HG03045 (cell line): ENCODE measurements at regions not wholly inside any gene's neighbourhood (a gene's known extent, or its start where the extent isn't known, plus 50 kb on each side); places are given as distances from the start of the nearest gene placed in this dataset.
"Not testable (repeated sequence)": the region's sequence is repeated elsewhere in the genome, so short reads cannot be mapped to it uniquely, and the experiment has no call there.

Experiments used
- ATAC-seq: cut with Tn5 transposase; IDR thresholded peaks from one replicate; pipeline ENCODE4 v1.9.1; 2021; ENCODE audit warnings: mild to moderate bottlenecking, moderate library complexity; ENCODE audit not compliant: unreplicated experiment

- ATAC-seq = no peak
Observed at GRCh38 chr5:83889971-83890745, 169.5 kb upstream of the HAPLN1 start.

- no peak for ATAC-seq
Observed at GRCh38 chr5:83877911-83878706, 157.5 kb upstream of the HAPLN1 start.

DNA sequence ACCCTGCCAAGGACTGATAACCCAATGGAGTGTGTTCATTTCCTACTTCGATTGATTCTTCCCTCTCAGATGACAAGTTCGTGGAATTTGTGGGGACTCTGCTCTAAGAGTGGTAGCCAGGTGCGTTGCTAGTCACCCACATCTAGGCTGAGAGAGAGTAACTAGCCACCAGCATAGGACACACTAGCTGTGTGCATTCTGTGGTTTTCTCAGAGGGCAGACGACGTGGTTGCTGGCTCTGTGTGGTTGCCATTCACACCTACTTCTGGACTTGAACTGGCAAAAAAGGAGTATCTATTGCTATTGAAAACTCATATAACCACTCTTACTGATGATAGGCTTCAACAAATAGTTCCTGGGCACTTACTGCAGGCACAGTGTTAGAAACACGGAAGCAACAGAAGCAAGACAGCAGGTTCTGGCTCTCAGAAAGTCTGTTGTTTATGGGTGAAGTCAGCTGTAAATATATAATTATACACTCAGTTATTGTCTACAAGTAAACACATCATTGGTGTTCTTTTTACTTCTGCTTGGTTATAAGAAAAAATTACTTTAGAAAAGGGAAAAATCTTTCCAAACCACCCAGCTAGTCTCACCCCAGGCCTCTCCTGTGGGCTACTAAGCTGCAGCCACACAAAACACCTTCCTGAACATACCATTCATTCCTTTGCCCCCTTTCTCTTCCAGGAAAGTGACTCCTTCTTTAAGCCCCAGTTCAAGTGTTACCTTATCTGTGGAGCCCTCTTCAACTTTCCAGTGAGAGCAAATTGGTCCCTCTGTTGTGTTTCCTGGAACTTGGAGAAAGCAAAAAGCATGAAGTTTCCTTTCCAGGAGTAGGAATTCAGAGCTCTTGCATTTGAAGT lies 151.1 kb upstream of the HAPLN1 start:
- no peak for ATAC-seq

DNA sequence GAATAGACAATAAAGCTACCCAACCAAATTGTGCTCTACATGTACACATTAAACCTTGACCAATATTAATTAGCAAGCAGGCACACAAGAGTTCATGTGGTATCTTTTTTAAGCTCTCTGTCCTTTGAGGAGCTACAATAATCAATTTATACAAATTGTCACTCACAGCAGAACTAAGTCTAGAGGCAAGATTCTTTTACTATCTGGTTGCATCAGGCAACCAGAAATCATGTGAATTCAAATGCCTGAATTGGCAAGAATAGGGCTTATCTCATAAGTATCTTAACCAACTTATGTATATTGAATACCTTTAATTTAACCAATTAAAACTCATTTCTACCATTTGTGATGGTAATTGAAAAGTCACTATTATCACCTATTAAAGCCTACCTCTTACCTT lies 145.5 kb upstream of the HAPLN1 start:
- no peak for ATAC-seq

- no peak for ATAC-seq
Observed at GRCh38 chr5:83865579-83865978, 144.9 kb upstream of the HAPLN1 start.

- ATAC-seq = no peak
Observed at GRCh38 chr5:83864652-83865051, 144.0 kb upstream of the HAPLN1 start.

GRCh38 chr5:83857341-83857740 lies 136.7 kb upstream of the HAPLN1 start:
- no peak for ATAC-seq

DNA sequence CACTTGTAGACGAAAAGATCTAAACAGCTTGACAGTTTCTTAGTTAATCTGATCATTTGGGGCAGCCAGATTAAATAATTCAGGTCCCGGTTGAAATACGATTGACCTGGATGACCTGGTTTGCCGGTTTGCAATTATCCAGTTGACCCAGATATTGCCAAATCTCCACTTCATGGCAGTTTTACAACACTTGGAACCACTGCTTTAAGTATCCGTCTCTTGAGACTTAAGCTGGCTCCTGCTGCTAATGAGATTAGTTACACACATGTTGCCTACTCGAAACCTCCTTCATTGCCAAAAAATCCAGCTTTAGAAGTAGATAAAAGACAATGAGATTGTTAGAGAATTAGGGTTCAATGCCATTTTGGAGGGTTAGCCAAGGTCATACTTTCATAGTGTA lies 136.2 kb upstream of the HAPLN1 start:
- ATAC-seq = no peak

DNA sequence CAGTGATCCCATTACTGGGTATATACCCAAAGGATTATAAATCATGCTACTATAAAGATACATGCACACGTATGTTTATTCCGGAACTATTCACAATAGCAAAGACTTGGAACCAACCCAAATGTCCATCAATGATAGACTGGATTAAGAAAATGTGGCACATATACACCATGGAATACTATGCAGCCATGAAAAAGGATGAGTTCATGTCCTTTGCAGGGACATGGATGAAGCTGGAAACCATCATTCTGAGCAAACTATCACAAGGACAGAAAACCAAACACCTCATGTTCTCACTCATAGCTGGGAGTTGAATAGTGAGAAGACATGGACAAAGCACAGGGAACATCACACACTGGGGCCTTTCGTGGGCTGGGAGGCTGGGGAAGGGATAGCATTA lies 129.8 kb upstream of the HAPLN1 start:
- not testable (repeated sequence) for ATAC-seq

DNA sequence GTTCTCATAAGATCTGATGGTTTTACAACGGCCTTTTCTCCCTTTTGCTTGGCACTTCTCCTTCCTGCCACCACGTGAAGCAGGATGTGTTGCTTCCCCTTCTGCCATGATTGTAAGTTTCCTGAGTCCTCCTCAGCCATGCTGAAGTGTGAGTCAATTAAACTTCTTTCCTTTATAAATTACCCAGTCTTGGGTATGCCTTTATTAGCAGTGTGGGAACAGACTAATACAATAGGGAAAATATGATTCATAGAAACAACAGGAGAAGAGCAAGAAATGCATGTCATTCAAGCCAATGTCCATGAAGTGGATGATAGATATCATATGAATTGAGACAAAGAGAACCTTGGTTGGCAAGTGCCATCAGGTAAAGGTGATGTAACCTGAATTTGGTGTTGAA lies 128.3 kb upstream of the HAPLN1 start:
- ATAC-seq = no peak

GRCh38 chr5:83846624-83847350 lies 126.1 kb upstream of the HAPLN1 start:
- ATAC-seq = no peak

DNA sequence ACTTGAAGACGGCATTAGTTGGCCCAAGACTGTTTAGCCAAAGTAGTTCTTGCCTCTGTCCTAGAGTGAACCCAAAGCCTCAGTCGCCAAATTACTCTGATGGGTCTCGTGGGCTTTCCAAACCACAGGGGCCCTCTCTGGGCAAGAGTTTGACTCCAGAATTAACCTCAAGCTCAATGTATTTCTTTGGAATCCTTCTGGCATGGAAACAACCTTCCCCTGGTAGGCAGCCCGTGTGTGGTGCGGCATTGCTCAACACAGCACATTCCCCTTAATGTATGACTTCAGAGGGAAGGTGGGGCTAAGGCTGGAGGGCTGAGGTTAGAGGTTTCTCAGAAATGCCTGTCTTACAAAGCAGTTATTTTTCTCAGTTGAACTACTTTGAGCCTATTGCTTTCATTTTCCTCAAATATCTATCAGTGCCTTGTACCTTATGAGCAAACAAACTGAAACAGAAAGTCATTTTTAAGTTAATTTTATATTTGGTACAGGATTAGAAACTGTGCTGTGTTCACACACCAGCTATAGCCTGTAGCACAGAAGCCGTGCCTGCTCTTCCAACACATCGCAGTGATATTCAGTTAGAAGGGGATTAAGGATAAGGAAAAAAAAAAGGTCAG lies 123.9 kb upstream of the HAPLN1 start:
- ATAC-seq = peak; percentile 99

DNA sequence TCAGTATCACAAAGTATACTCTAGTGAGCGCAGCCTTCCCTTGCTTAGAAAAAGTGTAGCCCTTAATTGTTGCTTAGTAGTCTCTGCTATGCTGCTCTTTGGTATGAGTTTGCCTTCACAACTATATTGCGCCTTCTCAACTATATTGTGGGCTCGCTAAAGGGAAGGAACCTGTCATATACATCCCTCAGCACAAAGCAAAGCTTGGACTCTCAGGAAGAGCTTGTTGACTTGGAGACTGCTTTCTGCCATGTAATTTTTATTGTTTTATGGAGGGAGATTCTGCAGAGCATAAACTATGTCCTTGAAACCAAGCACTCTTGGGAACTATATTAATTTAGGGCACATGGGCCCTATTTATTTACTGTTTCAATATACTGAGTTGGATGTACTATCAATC lies 119.1 kb upstream of the HAPLN1 start:
- no peak for ATAC-seq

DNA sequence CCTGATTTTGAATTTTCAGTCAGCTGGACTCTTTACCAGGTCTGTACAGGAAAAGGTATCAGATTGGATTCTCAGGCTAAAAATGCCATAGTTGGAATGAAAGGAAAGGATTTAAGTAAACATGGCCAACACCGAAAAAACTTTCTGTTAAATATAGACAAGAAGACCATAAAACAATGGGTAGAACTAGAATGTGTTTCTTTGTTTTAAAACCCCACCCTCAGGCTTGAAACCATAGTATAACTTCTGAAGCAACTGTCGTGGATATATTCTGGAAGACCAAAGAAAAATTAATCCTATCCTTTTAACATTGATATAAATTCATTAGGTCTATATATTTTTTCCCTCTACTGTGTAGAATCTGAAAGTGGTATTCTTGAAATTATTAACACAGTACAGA lies 118.6 kb upstream of the HAPLN1 start:
- ATAC-seq = no peak

DNA sequence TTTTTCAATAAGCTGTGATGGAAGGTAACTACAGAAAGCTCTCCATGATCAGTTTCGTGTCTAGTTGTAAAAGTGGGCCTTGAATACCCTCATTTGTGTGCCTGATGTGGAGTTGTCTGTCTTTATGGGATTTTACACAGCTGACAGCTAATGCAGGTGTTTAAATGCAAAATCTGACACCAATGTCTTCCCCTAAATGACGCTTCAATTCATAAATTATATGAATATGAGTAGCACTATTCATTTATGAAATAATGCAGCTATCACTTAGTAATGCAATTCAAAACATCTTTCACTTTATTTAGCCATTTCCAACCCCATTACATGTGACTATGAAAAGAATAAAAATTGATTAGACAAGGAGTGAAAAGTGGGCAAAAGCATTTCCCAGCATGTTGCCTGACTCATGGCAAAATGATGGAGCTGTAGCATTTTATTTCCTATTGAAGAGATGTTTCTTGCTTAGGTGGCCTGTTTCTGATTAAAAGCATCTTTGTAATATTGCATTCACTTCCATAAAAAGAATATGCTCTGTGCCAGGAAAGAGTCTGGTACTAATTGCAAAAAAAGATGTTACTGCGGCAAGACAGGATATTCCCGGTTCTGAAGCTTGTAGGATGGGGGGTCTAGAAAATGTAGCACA lies 116.7 kb upstream of the HAPLN1 start:
- no peak for ATAC-seq

DNA sequence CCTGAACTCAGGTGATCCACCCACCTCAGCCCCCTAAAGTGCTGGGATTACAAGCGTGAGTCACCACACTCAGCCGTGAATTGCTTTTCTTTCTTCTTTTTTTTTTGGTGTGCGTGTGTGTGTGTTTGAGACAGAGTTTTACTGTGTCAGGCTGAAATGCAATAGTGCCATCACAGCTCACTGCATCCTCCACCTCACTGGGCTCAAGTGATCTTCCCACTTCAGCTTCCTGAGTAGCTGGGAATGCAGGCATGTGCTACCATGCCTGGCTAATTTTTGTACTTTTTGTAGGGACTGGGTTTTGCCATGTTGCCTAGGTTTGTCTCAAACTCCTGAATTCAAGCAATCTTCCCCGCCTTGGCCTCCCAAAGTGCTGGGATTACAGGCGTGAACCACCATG lies 113.7 kb upstream of the HAPLN1 start:
- no peak for ATAC-seq

GRCh38 chr5:83831834-83832233 lies 111.2 kb upstream of the HAPLN1 start:
- ATAC-seq = no peak

GRCh38 chr5:83827111-83827557 lies 106.5 kb upstream of the HAPLN1 start:
- no peak for ATAC-seq

DNA sequence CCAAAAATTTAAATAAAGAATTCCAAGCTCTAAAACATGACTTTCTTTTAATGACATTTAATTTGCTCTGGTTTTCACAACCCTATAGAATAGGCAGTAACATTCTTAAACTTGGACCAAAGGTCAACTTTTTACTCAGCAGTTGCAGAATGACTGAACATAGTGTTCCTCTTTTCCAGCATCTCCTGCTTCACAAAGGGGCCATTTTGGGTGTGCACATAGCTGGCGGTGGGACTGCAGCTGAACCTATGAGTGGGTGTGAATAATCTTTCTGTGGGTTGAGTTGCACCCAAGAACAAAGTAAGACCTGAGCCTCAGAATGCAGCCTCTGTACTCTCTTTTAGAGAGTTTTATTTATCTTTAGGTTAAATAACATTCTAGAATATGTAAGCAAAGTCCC lies 96.9 kb upstream of the HAPLN1 start:
- ATAC-seq = peak; percentile 72

GRCh38 chr5:83815661-83816060 lies 95.0 kb upstream of the HAPLN1 start:
- no peak for ATAC-seq
